ENCODE measurements at regions not wholly inside any gene's neighbourhood (a gene's known extent, or its start where the extent isn't known, plus 50 kb on each side); places are given as distances from the start of the nearest gene placed in this dataset.

DNA sequence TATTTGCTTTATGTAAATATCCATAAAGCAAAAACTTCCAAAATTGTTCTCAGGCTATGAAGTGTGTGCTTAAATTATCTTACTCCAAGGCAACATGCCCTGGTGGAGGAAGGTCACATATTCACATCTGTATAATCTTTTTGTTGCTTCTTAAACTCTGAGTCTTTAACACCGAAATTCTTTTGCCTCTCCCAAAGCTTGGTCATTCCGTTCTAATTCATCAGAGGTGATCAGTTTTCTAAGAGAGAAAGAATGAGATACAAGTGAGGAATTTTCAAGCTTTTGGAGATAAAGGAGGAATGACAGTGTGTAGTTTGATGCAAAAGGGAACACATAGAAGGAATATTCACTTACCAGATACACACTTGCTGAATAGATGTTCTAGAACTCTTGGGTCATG lies 561.7 kb downstream of the LTN1 start:
- TF ChIP-seq CTCF (IDR thresholded peaks at IDR 0.05; ENCODE audit: low read depth, low read length) (no peak), POLR2A (IDR thresholded peaks at IDR 0.05; ENCODE audit: extremely low read depth, insufficient read length) (no peak)

All from NB4 (cell line).